ENCODE measurements at regions not wholly inside any gene's neighbourhood (a gene's known extent, or its start where the extent isn't known, plus 50 kb on each side); places are given as distances from the start of the nearest gene placed in this dataset.

GRCh38 chr14:34208532-34208931 is 253.5 kb downstream of the SPTSSA start:
- ATAC-seq, result no peak

- ATAC-seq, result no peak
These were observed 254.9 kb upstream of the EGLN3 start for GRCh38 chr14:34205799-34206198.

GRCh38 chr14:34204774-34205173 is 253.9 kb upstream of the EGLN3 start:
- ATAC-seq, result no peak

- peak in 1 of 2 donors; percentile 7 for ATAC-seq
These were observed 252.4 kb upstream of the EGLN3 start for GRCh38 chr14:34203251-34203722.

GRCh38 chr14:34201909-34202637 is 251.2 kb upstream of the EGLN3 start:
- no peak for ATAC-seq

- peak in 1 of 2 donors; percentile 48 for ATAC-seq
These were observed 248.7 kb upstream of the EGLN3 start for GRCh38 chr14:34199585-34199984.

GRCh38 chr14:34198096-34198495 is 247.2 kb upstream of the EGLN3 start:
- no peak for ATAC-seq

GRCh38 chr14:34195964-34196363 is 245.1 kb upstream of the EGLN3 start:
- no peak for ATAC-seq

- no peak for ATAC-seq
These were observed 239.8 kb upstream of the EGLN3 start for GRCh38 chr14:34190717-34191116.

GRCh38 chr14:34189866-34190265 is 239.0 kb upstream of the EGLN3 start:
- no peak for ATAC-seq

GRCh38 chr14:34187519-34188044 is 236.7 kb upstream of the EGLN3 start:
- ATAC-seq, result no peak

- ATAC-seq, result no peak
These were observed 236.2 kb upstream of the EGLN3 start for GRCh38 chr14:34187061-34187460.

- no peak for ATAC-seq
These were observed 233.3 kb upstream of the EGLN3 start for GRCh38 chr14:34184126-34184525.

- ATAC-seq, result no peak
These were observed 232.6 kb upstream of the EGLN3 start for GRCh38 chr14:34183478-34183877.

GRCh38 chr14:34181338-34181737 is 230.5 kb upstream of the EGLN3 start:
- no peak for ATAC-seq

GRCh38 chr14:34180869-34181268 is 230.0 kb upstream of the EGLN3 start:
- no peak for ATAC-seq

- ATAC-seq, result no peak
These were observed 229.6 kb upstream of the EGLN3 start for GRCh38 chr14:34180434-34180833.

GRCh38 chr14:34179727-34180126 is 228.9 kb upstream of the EGLN3 start:
- no peak for ATAC-seq

- ATAC-seq, result no peak
These were observed 226.6 kb upstream of the EGLN3 start for GRCh38 chr14:34177466-34177865.

- no peak for ATAC-seq
These were observed 224.7 kb upstream of the EGLN3 start for GRCh38 chr14:34175574-34175973.

GRCh38 chr14:34174973-34175372 is 224.1 kb upstream of the EGLN3 start:
- no peak for ATAC-seq

- ATAC-seq, result no peak
These were observed 223.0 kb upstream of the EGLN3 start for GRCh38 chr14:34173916-34174315.

- no peak for ATAC-seq
These were observed 221.9 kb upstream of the EGLN3 start for GRCh38 chr14:34172550-34173368.

- no peak for ATAC-seq
These were observed 221.2 kb upstream of the EGLN3 start for GRCh38 chr14:34172173-34172451.

Measured in activated CD4-positive, CD25-positive, alpha-beta regulatory T cell treated with anti-CD3 and anti-CD28 coated beads, Interleukin-2, amount 50 U/mL, for 24 hours (primary cell).